ENCODE measurements at regions not wholly inside any gene's neighbourhood (a gene's known extent, or its start where the extent isn't known, plus 50 kb on each side); places are given as distances from the start of the nearest gene placed in this dataset.

- DNase-seq (ENCODE audit: low read depth in 2 of 2) = no peak
Measured at GRCh38 chr10:78742406-78742729, 326.4 kb upstream of the ZMIZ1 start.

GRCh38 chr10:78742730-78743615 is 325.8 kb upstream of the ZMIZ1 start:
- DNase-seq (ENCODE audit: low read depth in 2 of 2) = no peak

DNA sequence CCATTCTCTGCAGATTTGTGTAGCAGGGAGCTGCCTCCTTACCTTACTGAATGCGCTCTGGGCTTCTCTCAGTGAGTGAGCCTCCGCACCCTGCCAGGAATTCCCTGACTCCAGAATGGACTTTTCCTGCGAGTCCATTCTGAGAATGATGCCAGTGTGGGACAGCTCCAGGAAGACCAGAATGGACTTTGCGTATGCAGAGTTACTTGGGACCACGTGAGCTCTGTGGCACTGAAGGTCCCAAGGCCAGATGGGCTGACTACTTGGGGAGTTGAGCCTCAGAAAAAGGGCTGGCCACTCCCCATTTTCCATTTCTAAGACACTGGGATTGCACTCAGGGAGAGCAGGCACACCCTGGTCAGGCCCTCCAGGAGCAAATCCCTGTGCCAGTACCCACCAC is 324.7 kb upstream of the ZMIZ1 start:
- DNase-seq (ENCODE audit: low read depth in 2 of 2) = no peak

- no peak for DNase-seq (ENCODE audit: low read depth in 2 of 2)
Measured at GRCh38 chr10:78744491-78745090, 324.2 kb upstream of the ZMIZ1 start.

- no peak for DNase-seq (ENCODE audit: low read depth in 2 of 2)
Measured at GRCh38 chr10:78745441-78745840, 323.3 kb upstream of the ZMIZ1 start.

GRCh38 chr10:78746155-78746763 is 322.5 kb upstream of the ZMIZ1 start:
- no peak for DNase-seq (ENCODE audit: low read depth in 2 of 2)

- DNase-seq (ENCODE audit: low read depth in 2 of 2) = no peak
Measured at GRCh38 chr10:78747401-78748234, 321.1 kb upstream of the ZMIZ1 start.

DNA sequence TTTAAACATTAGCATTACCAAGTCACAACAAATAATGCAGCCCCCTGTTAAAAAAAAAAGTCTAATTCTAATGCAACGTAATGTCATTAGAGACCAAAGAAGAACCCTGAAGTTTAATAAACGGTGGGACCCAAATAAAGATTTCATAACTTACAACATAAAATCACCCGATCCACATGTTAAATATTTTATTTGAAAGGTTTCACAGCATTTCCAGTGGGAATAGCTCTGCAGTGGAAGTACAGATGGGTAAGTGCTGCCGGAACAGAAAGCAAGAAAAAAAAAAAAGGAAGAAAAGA is 320.6 kb upstream of the ZMIZ1 start:
- DNase-seq (ENCODE audit: low read depth in 2 of 2) = no peak

DNA sequence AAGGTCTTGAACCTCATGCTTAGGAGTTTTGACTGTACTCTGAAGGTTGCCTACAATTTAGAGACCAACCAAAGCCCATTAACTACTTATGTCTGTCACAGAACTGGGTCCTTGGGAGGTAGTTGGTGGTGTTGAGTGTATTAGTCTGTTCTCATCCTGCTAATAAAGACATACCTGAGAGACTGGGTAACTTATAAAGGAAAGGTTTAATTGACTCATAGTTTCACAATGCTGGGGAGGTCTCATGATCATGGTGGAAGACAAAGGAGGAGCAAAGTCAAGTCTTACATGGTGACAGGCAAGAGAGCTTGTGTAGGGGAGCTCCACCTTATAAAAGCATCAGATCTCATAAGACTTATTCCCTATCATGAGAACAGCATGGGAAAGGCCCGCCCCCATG is 319.6 kb upstream of the ZMIZ1 start:
- no peak for DNase-seq (ENCODE audit: low read depth in 2 of 2)

DNA sequence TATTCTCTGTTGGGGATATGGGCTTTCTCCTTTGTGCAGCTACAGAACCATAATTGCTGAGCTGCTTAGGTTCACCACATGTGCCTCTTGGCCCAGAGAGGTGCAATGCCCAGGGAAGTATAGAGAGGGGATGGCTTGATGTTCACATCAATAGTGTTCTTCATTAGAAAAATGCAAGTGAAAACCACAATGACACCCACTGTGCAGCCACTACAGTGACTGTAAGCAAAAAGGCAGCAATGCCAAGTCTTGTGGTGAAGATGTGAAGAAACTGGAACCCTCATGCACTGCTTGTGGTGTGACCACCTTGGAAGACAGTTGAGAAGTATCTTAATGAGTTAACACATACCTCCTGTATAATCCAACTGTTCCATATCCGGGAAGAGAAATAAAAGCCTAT is 318.9 kb upstream of the ZMIZ1 start:
- no peak for DNase-seq (ENCODE audit: low read depth in 2 of 2)

DNA sequence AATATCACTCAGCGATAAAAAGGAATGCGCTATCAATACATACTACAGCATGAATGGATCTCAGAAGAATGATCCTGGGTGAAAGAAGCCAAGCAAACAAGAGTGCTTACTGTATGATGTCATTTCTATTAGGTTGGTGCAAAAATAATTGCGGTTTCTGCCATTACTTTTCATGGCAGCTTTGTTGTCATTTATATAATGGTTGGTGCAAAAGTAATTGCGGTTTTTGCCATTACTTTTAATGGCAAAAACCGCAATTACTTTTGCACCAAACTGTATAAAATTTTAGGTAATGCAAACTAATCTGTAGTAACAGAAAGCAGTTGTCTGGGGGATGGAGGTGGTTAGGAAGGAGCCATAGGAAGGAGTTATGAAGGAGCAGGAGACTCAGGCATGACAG is 318.3 kb upstream of the ZMIZ1 start:
- no peak for DNase-seq (ENCODE audit: low read depth in 2 of 2)

GRCh38 chr10:78751716-78752115 is 317.1 kb upstream of the ZMIZ1 start:
- no peak for DNase-seq (ENCODE audit: low read depth in 2 of 2)

- DNase-seq (ENCODE audit: low read depth in 2 of 2) = no peak
Measured at GRCh38 chr10:78752221-78752620, 316.5 kb upstream of the ZMIZ1 start.

DNA sequence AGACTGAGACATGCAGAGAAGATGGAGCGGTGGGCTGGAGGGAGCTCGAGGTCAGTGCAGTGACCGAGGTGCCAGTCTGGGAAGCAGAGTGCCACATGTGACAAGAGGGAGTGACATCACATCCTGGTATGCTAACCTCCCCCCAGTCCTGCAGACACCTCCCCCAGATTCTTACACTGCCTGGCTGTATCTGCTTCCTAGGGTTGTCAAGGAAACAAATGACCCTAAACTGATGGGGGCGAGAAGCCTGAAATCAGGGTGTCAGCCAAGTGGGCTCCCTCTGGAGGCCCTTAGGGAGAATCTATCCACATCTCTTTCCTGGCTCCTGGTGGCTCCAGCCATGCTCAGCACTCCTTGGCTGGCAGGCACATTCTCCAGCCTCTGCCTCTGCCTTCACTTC is 316.1 kb upstream of the ZMIZ1 start:
- DNase-seq (ENCODE audit: low read depth in 2 of 2) = no peak

GRCh38 chr10:78754269-78755062 is 314.3 kb upstream of the ZMIZ1 start:
- DNase-seq (ENCODE audit: low read depth in 2 of 2) = no peak

DNA sequence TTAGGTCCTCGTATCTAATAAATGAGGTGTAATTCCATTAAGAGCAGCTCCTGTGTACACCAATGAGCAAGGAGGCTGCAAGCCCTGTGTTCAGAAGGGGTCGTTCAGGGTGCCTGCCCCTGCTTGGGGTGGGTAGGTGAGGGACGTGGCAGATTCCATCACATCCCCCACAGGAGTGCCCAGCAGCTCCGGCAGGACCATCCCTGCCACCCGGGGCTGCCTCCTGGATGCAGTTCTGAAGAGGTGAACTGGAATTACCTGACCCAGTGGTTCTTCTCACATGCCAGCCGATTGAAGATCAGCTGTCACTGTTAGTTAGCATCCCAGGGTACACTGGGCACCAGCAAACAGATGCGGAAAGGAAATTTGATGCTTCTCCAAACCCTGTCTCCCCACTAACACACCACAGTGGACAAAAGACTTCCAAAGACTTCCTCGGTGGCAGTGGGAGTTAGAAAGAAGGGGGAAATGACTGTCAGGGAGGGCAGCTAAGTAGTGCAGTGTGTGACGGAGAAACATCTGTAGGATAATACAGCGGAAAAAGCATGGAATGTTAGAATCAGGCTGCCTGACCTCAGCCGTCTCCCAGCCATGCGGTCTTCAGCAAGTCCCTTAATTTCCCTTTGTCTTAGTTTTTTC is 313.6 kb upstream of the ZMIZ1 start:
- DNase-seq (ENCODE audit: low read depth in 2 of 2) = no peak

- DNase-seq (ENCODE audit: low read depth in 2 of 2) = no peak
Measured at GRCh38 chr10:78755877-78756455, 312.8 kb upstream of the ZMIZ1 start.

DNA sequence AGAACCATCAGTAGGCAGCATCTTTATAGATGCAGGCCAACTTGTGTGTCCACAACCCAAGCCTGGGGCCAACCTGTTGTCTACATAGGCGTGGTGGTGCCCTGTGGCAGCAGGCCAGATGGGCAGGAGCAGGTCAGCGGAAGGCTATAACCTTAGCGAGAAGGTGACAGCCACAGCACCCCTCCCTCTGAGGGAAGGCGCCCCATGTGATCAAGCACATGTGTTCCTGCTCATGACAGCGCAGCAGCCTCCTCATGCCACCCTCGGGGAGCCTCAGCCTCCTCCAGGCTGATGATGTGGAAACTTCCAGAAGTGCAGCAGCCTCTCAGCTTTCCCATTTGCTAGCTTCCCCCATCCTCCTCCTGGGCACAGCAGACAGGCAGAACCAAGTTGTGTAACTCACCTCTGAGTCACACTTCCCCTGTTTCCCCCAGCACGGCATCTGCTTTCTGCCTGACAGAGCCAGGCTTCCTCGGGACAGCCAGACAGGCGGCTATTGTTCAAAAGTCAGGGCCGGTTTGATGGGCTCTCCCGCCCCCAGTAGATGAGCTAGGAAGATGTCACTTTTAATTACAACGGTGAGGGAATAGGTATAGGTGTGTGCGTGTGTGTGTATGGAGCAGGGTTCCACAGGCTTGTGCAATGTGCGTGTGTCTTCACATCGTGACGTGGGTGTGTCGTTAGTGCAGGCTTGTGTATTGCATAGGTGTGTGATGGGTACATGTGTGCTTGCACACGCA is 312.0 kb upstream of the ZMIZ1 start:
- peak in 1 of 2 donors; percentile 10 for DNase-seq (ENCODE audit: low read depth in 2 of 2)

GRCh38 chr10:78757344-78757925 is 311.3 kb upstream of the ZMIZ1 start:
- DNase-seq (ENCODE audit: low read depth in 2 of 2) = no peak

DNA sequence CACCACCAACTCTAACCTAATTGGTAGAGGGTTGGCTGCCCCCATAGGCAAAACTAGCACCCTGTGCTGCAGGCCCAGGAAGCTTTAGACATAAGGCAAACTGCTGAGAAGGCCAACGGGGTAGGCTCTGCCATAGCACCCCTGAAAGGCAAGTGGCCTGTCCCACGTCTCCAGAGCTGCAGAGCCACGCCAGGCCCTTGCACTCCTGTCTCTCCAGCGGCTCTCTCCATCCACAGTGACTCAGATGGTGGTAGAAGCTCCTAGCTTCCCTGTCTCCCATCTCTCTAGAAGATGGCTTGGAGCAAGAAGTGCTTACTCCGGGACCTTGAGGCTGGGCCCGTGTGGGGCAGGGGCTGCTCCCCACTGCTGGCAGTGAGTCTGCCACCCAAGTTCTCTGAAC is 310.6 kb upstream of the ZMIZ1 start:
- no peak for DNase-seq (ENCODE audit: low read depth in 2 of 2)

Measured in stimulated activated CD4-positive, alpha-beta T cell treated with anti-CD3 and anti-CD28 coated beads, Interleukin-4, amount 100 ng/mL, for 48 hours (primary cell).